Activated CD8-positive, alpha-beta memory T cell treated with anti-CD3 and anti-CD28 coated beads, Interleukin-2, amount 50 U/mL, for 48 hours (primary cell): ENCODE measurements at regions not wholly inside any gene's neighbourhood (a gene's known extent, or its start where the extent isn't known, plus 50 kb on each side); places are given as distances from the start of the nearest gene placed in this dataset.
"Not testable (repeated sequence)": the region's sequence is repeated elsewhere in the genome, so short reads cannot be mapped to it uniquely, and the experiment has no call there.

Source experiments
- DNase-seq: peaks from one replicate; pipeline ENCODE4 v3.0.0-alpha.2; 2020

- no peak for DNase-seq
Measured at GRCh38 chr1:163583661-163584181, 262.0 kb downstream of the NUF2 start.

- no peak for DNase-seq
Measured at GRCh38 chr1:163585796-163586195, 264.0 kb downstream of the NUF2 start.

- DNase-seq: no peak
Measured at GRCh38 chr1:163588796-163589195, 267.0 kb downstream of the NUF2 start.

- no peak for DNase-seq
Measured at GRCh38 chr1:163589735-163590134, 268.0 kb downstream of the NUF2 start.

GRCh38 chr1:163591131-163591530 lies 269.4 kb downstream of the NUF2 start:
- not testable (repeated sequence) for DNase-seq

GRCh38 chr1:163592623-163593022 lies 270.9 kb downstream of the NUF2 start:
- DNase-seq: not testable (repeated sequence)

GRCh38 chr1:163596106-163596505 lies 274.4 kb downstream of the NUF2 start:
- not testable (repeated sequence) for DNase-seq

GRCh38 chr1:163596541-163597258 lies 274.9 kb downstream of the NUF2 start:
- DNase-seq: no peak

- DNase-seq: no peak
Measured at GRCh38 chr1:163604321-163604720, 282.6 kb downstream of the NUF2 start.

GRCh38 chr1:163604896-163605295 lies 283.1 kb downstream of the NUF2 start:
- no peak for DNase-seq

- DNase-seq: no peak
Measured at GRCh38 chr1:163608979-163609378, 287.2 kb downstream of the NUF2 start.

GRCh38 chr1:163609858-163610257 lies 288.1 kb downstream of the NUF2 start:
- no peak for DNase-seq

GRCh38 chr1:163610486-163610885 lies 288.7 kb downstream of the NUF2 start:
- DNase-seq: no peak

GRCh38 chr1:163614361-163614760 lies 292.6 kb downstream of the NUF2 start:
- no peak for DNase-seq

- no peak for DNase-seq
Measured at GRCh38 chr1:163628034-163628773, 306.4 kb downstream of the NUF2 start.

GRCh38 chr1:163632269-163632668 lies 310.5 kb downstream of the NUF2 start:
- DNase-seq: no peak

GRCh38 chr1:163633366-163633765 lies 311.6 kb downstream of the NUF2 start:
- no peak for DNase-seq

GRCh38 chr1:163645676-163646075 lies 323.9 kb downstream of the NUF2 start:
- not testable (repeated sequence) for DNase-seq

- no peak for DNase-seq
Measured at GRCh38 chr1:163650624-163651023, 328.9 kb downstream of the NUF2 start.

GRCh38 chr1:163652441-163652840 lies 330.7 kb downstream of the NUF2 start:
- no peak for DNase-seq

GRCh38 chr1:163655565-163655964 lies 333.8 kb downstream of the NUF2 start:
- DNase-seq: no peak

- no peak for DNase-seq
Measured at GRCh38 chr1:163656095-163656759, 334.5 kb downstream of the NUF2 start.

- DNase-seq: no peak
Measured at GRCh38 chr1:163657719-163658118, 336.0 kb downstream of the NUF2 start.

GRCh38 chr1:163661391-163661790 lies 339.6 kb downstream of the NUF2 start:
- no peak for DNase-seq
